Gastrocnemius medialis (tissue), 4 donors: ENCODE measurements at regions not wholly inside any gene's neighbourhood (a gene's known extent, or its start where the extent isn't known, plus 50 kb on each side); places are given as distances from the start of the nearest gene placed in this dataset.
"Not testable (repeated sequence)": the region's sequence is repeated elsewhere in the genome, so short reads cannot be mapped to it uniquely, and the experiment has no call there.

Source experiments
- ATAC-seq, 2 donors: fragments of 150-250 bp; one replicate each; pipeline ENCODE4 v1.9.1; 2016
- DNase-seq, 2 donors: peaks; one replicate each; pipeline ENCODE4 v3.0.0-alpha.2; 2019
- H3K27ac ChIP-seq, 4 donors: fragments of 200-600 bp; sonication (generic); 1 replicate in 1 of 4; 2 replicates in 3 of 4; pipeline ENCODE4 v1.5.1; 2016 to 2018; ENCODE audit warnings: mild to moderate bottlenecking in 2 of 4, moderate library complexity in 1 of 4
- H3K27me3 ChIP-seq, 3 donors: fragments of 200-600 bp; sonication (generic) in 2 of 3; 1 replicate in 1 of 3; 2 replicates in 2 of 3; pipeline versions ENCODE4 v1.5.1 to v1.6.0; 2016 to 2019; ENCODE audit warnings: mild to moderate bottlenecking in 1 of 3, moderate library complexity in 1 of 3
- H3K36me3 ChIP-seq, 2 donors: fragments of 200-600 bp; sonication (generic) in 1 of 2; one replicate each; pipeline ENCODE4 v1.5.1; 2017 to 2018
- H3K4me1 ChIP-seq, 2 donors: fragments of 200-600 bp; sonication (generic) in 1 of 2; one replicate each; pipeline ENCODE4 v1.5.1; 2016 to 2017; ENCODE audit warnings: mild to moderate bottlenecking in 2 of 2
- H3K4me3 ChIP-seq, 4 donors: fragments of 200-600 bp; sonication (generic) in 3 of 4; 1 replicate in 1 of 4; 2 replicates in 3 of 4; pipeline ENCODE4 v1.5.1; 2016 to 2019; ENCODE audit warnings: mild to moderate bottlenecking in 2 of 4
- H3K9me3 ChIP-seq, 3 donors: fragments of 200-600 bp; sonication (generic) in 2 of 3; 1 replicate in 1 of 3; 2 replicates in 2 of 3; pipeline ENCODE4 v1.5.1; 2016 to 2019
- POLR2A ChIP-seq, 2 donors: fragments of 450-650 bp; IDR thresholded peaks; one replicate each; pipeline ENCODE4 v1.6.1; 2017; ENCODE audit warnings: antibody characterized with exemption in 2 of 2, mild to moderate bottlenecking in 2 of 2, moderate library complexity in 2 of 2
- in situ Hi-C, 4 donors: fragments of 200-750 bp; cut with MboI; loops; one replicate each; pipeline versions ENCODE4 v1.15.0 to v1.8.0; 2017; ENCODE audit warnings: low sequenced_read_pairs in 4 of 4
- intact Hi-C: fragments of 100-400 bp; cut with DNase I; formaldehyde crosslinking; loops from one replicate; pipeline ENCODE4 v1.15.1; 2023; ENCODE audit warnings: low total_unique reads
- TF ChIP-seq, protein P1 (sequence below), 5 experiments: fragments of 450-650 bp in 3 of 5; fragments of 200-600 bp in 2 of 5; sonication (generic) in 2 of 5; IDR thresholded peaks in 4 of 5; conservative IDR thresholded peaks in 1 of 5; 1 replicate in 4 of 5; 2 replicates in 1 of 5; pipeline ENCODE4 v1.5.1; 2016 to 2019; ENCODE audit warnings: antibody characterized with exemption in 5 of 5, mild to moderate bottlenecking in 3 of 5, moderate library complexity in 3 of 5

DNA sequence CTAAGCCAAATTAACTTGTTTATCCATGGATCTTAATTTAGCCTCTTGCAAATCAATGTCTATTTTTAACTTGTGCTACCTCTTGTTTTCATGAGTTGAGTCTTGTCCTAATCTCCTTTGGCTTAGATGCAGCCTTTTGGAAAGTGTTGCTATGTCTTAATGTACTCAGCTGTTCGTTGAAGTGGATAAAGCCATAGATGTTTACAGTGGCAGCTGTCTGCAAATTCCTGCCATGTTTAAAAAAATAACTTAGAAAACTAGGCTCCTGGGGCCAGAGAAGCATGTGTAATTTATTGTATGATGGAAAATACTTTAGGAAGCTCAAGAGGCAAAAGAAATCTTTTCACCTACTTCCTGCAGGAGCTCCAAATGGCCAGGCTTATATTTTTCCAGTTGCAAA, 253.1 kb upstream of the RHOBTB1 start:
- Histone ChIP-seq H3K27me3 (no peaks in the 10 kb centered on the region), H3K9me3 (no peaks in the 10 kb centered on the region), H3K4me1 (peaks cover 16% of the 10 kb centered on the region in 2 donors), H3K4me3 (no peak overlapping the region), H3K27ac (peak overlapping the region in 3 of 4 donors; percentile 34 to 70 (median 65)), H3K36me3 (no peaks in the 10 kb centered on the region)
- TF ChIP-seq, protein P1, sequence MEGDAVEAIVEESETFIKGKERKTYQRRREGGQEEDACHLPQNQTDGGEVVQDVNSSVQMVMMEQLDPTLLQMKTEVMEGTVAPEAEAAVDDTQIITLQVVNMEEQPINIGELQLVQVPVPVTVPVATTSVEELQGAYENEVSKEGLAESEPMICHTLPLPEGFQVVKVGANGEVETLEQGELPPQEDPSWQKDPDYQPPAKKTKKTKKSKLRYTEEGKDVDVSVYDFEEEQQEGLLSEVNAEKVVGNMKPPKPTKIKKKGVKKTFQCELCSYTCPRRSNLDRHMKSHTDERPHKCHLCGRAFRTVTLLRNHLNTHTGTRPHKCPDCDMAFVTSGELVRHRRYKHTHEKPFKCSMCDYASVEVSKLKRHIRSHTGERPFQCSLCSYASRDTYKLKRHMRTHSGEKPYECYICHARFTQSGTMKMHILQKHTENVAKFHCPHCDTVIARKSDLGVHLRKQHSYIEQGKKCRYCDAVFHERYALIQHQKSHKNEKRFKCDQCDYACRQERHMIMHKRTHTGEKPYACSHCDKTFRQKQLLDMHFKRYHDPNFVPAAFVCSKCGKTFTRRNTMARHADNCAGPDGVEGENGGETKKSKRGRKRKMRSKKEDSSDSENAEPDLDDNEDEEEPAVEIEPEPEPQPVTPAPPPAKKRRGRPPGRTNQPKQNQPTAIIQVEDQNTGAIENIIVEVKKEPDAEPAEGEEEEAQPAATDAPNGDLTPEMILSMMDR (IDR thresholded peaks at IDR 0.05 in 4 of 5, conservative IDR thresholded peaks at IDR 0.05 in 1 of 5), result no peak
- in situ Hi-C loops (no loop called here), intact Hi-C loops (loop anchor here (2.0 to 5.0 kb wide), 2 partner anchors 34 to 85 kb away; no protein-coding TSS in a partner anchor)
- ATAC-seq (peak in 1 of 2 donors; percentile 99), DNase-seq (no peak)

DNA sequence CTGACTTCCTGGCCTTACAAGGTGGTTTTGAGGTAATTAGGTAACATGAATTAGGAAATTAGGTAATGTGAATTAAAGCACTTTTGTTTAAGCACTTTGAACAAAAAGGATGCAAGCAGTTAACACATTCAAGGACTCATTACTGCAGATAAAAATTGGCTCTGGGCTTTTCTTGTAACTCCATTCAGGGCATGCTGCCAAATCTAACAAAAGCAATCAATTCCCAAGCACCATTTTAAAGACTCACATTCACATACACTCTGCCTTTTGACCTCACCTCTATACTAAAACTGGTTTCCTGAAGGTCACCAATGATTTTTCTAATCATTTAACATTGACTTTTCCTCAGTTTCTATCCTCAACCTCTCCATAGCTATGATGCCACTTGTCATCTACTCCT, 251.2 kb upstream of the RHOBTB1 start:
- Histone ChIP-seq H3K27ac (peak overlapping the region in 1 of 4 donors; percentile 70), H3K27me3 (no peaks in the 10 kb centered on the region), H3K4me1 (peaks cover 16 to 22% of the 10 kb centered on the region in 2 donors), H3K4me3 (no peak overlapping the region), H3K9me3 (no peaks in the 10 kb centered on the region), H3K36me3 (no peaks in the 10 kb centered on the region)
- in situ Hi-C loops, result no loop called here
- intact Hi-C loops, result loop anchor here (5.0 kb wide), 1 partner anchor 87 kb away; no protein-coding TSS in a partner anchor
- no peak for DNase-seq
- TF ChIP-seq POLR2A (IDR thresholded peaks at IDR 0.05), result no peak
- TF ChIP-seq, protein P1 (IDR thresholded peaks at IDR 0.05 in 4 of 5, conservative IDR thresholded peaks at IDR 0.05 in 1 of 5), result no peak
- no peak for ATAC-seq

DNA sequence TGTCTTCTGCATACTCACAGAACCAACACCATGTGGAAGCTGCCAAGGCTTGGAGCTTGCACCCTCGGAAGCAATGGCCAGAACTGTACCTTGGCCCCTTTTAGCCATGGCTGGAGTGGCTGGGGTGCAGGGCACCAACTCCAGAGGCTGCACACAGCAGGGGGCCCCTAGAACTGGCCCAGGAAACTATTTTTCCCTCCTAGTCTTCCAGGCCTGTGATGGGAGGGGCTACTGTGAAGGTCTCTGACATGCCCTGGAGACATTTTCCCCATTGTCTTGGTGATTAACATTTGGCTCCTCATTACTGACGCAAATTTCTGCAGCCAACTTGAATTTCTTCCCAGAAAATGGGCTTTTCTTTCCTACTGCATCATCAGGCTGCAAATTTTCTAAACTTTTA, 248.6 kb upstream of the RHOBTB1 start:
- DNase-seq, H3K36me3 ChIP-seq, H3K27ac ChIP-seq, ATAC-seq, H3K4me3 ChIP-seq, intact Hi-C loops, H3K9me3 ChIP-seq, H3K27me3 ChIP-seq, in situ Hi-C loops: not testable (repeated sequence)
- peaks cover 13 to 21% of the 10 kb centered on the region in 2 donors for H3K4me1 ChIP-seq

DNA sequence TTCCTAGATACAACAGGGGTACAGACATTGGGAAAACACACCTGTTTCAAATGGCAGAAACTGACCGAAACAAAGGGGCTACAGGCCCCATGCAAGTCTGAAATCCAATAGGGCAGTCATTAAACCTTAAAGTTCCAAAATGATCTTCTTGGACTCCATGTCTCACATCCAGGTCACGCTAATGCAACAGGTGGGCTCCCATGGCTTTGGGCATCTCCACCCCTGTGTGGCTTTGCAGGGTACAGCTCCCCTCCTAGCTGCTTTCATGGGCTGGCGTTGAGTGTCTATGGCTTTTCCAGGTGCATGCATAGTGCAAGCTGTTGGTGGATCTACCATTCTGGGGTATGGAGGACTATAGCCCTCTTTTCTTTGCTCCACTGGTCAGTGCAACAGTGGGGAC, 248.1 kb upstream of the RHOBTB1 start:
- H3K27ac ChIP-seq, result no peak overlapping the region
- no peaks in the 10 kb centered on the region for H3K9me3 ChIP-seq
- DNase-seq (no peak), ATAC-seq (no peak)
- H3K4me1 ChIP-seq, result peaks cover 8 to 16% of the 10 kb centered on the region in 2 donors
- in situ Hi-C loops, result no loop called here
- no peaks in the 10 kb centered on the region for H3K27me3 ChIP-seq
- H3K36me3 ChIP-seq, result no peaks in the 10 kb centered on the region
- intact Hi-C loops, result no loop called here
- H3K4me3 ChIP-seq, result no peak overlapping the region
- no peak for TF ChIP-seq POLR2A (IDR thresholded peaks at IDR 0.05)
- TF ChIP-seq, protein P1 (IDR thresholded peaks at IDR 0.05 in 4 of 5, conservative IDR thresholded peaks at IDR 0.05 in 1 of 5), result no peak

DNA sequence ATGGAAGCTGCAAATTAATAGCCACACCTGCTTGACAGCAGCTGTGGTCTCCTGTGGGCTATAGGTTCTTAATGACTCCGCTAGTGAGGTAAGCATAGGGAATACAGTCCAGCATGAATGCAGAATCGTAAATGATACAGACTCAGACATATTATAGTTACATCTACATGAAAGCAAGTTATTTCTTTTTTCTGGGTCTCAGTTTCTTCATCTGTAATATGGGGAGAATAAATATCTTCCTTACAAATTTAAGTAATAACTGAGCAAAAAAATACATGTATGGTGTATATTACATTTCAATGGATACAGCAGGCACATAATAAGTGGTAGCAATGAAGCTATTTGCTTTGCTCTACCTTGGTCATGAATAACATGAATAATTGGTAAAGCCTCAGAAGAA, 245.9 kb upstream of the RHOBTB1 start:
- intact Hi-C loops (loop anchor here (1.0 kb wide), 1 partner anchor 49 kb away; no protein-coding TSS in a partner anchor), in situ Hi-C loops (no loop called here)
- H3K9me3 ChIP-seq, result no peaks in the 10 kb centered on the region
- H3K4me3 ChIP-seq, result no peak overlapping the region
- no peak for TF ChIP-seq POLR2A (IDR thresholded peaks at IDR 0.05)
- TF ChIP-seq, protein P1 (IDR thresholded peaks at IDR 0.05 in 4 of 5, conservative IDR thresholded peaks at IDR 0.05 in 1 of 5), result no peak
- no peaks in the 10 kb centered on the region for H3K27me3 ChIP-seq
- H3K36me3 ChIP-seq, result no peaks in the 10 kb centered on the region
- no peak overlapping the region for H3K27ac ChIP-seq
- DNase-seq (no peak), ATAC-seq (no peak)
- peaks cover 0 to 5% of the 10 kb centered on the region in 2 donors for H3K4me1 ChIP-seq
